NCI-H510A treated with DMSO at 0.1 percent for 48 hours (cell line): ENCODE measurements at regions not wholly inside any gene's neighbourhood (a gene's known extent, or its start where the extent isn't known, plus 50 kb on each side); places are given as distances from the start of the nearest gene placed in this dataset.

Experiments
- DNase-seq: peaks from one replicate; lab custom pipeline; 2025; lab: John Stamatoyannopoulos, UW

- no peak for DNase-seq
Measured at GRCh38 chr1:82578086-82578726, 777.5 kb downstream of the ADGRL2 start.

DNA sequence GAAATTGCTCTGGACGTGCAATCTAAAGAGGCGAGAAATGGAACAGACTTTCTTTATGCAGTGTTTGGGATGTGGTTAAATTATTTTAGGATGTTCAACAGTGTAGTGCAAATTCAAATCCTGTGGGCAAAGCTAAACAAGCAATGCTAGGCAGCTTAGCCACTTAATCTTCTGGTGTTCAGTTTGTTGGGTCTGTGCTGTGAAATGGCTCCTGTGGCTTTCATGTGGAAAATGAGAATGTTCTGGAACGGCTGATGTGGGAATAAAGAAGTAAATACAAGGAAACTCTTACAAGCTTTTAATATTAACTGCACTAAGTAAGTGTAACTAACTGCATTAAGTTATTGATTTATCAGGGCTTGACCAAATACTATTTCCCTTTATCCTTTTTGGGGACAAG, 766.6 kb downstream of the ADGRL2 start:
- DNase-seq: no peak

DNA sequence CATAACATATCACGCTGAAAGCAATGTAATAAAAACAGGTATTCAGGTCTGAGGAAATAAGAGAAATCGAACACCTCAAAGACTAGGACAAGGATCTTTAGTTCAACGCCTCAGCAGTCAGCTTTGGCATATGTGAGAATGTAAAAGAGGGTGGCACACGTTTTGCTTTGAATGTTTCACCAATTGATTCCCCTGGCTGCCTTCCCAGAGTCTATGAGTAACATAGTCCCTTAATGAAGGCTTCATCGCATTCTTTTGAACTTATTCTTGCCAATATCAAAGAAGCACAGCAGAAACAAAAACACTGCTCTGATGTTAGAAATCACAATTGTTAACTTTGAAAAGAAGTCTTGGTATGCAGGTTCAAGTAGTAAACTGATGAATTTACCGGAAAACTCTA, 764.8 kb downstream of the ADGRL2 start:
- DNase-seq: no peak

DNA sequence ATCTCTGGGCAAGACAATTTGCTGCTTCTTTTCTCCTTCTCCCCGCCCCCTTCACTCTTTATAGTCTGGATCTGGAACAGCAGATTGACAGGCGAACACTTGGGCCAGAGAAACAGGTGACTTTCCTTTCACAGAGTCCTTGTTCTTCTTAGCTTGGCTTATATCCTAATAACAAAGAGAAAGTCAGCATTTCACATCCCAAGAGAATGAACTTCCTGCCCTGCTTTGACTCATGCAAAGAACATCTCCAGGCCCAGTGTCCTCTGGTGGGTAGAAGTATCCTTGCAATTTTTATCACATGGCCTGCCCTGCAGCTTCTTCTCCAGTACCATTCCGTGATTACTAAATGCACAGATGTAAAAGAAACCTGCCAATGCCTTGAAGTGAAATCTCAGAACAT, 764.4 kb downstream of the ADGRL2 start:
- no peak for DNase-seq

GRCh38 chr1:82564333-82564732, 763.6 kb downstream of the ADGRL2 start:
- DNase-seq: no peak

DNA sequence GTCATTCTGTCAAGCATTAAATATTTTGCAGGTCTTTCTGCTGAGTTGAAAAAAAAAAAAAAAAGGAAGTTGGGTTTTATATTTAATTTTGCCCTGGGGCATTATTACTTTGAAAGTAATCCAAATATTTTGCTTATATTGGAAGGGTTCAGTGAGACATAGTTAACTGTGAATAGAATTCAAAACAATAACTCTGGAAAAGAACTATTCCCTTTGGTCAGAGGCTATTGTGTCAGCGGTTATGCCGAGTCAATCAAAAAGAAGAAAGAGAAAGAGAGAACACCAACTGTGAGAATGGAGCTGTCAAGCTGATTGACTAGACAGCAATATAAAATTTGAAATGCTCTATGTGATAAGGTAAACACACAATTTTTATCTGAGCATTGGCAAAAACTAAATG, 761.7 kb downstream of the ADGRL2 start:
- DNase-seq: no peak

DNA sequence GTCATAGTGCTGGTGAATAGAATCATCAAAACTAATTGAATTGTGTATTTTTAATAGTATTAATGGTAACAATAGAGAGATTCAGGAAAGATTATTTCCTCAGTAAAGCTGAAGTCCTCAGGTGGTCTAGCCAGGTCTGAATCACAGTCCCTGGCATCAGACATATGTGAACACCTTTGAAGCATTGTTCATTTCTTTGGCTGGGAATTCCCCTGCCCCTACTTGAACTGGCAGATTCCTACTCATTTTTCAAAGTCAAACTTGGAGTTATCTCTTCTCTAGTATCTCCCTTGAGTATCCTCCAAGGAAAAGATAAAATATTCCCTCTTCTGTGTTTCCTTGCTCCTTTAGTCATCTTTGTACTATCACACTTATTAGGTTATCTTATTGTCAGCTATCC, 759.8 kb downstream of the ADGRL2 start:
- no peak for DNase-seq

DNA sequence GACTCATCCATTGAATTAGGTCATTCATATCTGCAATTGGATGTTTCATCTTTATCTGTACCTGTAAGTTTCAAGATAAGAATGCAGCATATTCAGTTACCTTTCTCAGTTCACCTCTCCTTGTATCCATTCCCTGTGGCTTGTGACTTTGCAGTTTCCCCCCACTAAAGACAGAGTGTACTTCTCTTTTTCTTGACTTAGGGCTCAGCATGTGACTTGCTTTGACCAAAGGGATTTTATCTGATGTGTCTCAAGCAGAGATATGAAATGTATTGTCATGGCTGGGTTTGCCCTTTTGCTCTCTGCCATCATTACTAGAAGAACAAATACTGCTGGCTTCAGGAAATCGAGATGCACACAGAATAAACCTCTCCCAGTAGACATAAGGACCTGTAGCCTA, 754.8 kb downstream of the ADGRL2 start:
- DNase-seq: no peak

- no peak for DNase-seq
Measured at GRCh38 chr1:82549841-82550240, 749.1 kb downstream of the ADGRL2 start.

- no peak for DNase-seq
Measured at GRCh38 chr1:82542766-82543165, 742.0 kb downstream of the ADGRL2 start.

DNA sequence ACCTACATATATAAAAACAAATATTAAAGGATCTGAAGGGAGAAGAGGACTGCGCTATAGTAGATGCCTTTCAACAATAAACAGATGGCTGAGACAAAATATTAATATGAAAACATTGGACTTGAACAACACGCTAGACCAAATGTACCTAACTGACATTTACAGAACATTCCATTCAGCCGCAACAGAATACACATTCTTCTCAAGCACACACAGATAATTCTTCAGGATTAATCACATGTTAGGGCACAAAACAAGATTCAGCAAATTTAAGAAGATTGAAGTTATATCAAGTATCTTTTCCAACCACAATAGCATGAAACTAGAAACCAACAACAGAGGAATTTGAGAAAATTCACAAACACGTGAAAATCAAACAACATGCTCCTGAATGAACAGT, 741.4 kb downstream of the ADGRL2 start:
- no peak for DNase-seq

DNA sequence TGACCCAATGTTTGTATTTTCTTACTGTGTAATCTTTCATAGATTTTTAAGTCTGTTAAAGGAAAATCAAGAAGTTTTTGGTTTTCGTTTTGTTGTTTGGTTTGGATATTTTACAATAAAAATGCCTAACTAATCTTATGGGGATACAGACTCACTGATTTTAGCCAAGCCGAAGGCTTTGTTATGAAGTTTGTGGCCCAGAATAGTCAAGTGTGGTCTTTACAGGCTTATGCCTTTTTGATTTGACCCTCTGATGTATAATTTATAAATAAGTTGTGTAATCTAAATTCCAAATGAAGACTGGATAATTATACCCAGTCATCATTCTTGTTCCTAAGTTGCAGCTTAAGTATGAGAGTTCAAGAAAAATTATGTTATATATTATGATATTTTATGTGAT, 739.3 kb downstream of the ADGRL2 start:
- DNase-seq: no peak

DNA sequence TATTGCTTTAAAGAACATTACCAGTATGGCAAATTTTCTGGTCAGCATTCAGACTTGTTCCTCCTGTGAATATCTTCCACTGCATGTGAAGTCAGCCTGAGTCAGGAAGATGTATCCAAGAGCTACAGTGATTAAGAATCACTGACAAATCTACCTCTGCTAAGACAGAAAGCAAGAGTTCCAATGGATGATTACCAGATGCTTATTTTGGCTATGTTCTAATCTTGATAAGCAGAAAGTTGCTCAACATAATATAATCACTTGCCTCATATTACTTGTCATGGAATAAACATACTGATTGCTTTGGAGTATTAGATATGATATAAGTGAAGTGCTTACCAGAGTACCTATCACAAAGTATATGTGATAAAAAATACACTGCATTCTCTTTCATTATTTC, 738.1 kb downstream of the ADGRL2 start:
- DNase-seq: no peak

GRCh38 chr1:82534996-82535395, 734.3 kb downstream of the ADGRL2 start:
- no peak for DNase-seq

- no peak for DNase-seq
Measured at GRCh38 chr1:82525378-82525777, 724.6 kb downstream of the ADGRL2 start.

DNA sequence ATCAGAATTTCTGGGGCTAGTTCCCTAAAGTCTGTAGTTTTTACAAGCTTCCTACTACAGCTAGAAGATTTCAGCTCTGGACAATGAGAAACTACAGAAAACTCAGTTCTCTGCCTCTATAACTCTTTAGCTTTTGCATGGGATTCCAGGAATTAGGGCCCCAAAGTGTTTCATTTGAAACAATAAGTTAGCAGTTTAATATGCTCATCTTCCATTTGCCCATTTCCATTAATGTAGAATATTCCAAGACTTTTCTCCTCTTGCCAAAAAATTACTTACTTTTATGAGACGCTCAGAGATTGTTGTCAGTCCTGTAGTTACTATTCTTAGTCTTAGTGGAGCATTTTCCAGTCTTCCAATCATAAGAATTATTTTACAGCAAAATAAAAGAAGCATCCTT, 719.9 kb downstream of the ADGRL2 start:
- no peak for DNase-seq

DNA sequence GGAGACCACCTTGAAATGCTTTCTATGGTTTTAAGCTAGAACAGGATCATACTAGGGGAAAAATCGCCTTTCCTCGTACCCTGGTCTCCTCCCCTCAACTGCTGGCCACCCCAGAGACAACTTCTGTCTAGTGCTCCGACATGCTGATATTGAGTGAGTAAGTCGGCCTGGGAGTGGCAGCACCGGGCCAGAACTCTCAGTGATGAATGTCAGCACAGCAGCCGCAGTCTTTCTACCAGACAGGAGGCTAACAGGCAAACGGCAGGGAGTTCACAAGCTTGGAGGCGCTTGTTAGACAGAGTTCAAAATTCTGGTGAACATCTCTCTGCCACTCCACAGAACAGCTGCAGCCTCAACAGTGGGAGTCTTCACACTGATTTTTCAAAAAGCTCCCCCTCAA, 716.9 kb downstream of the ADGRL2 start:
- DNase-seq: no peak

DNA sequence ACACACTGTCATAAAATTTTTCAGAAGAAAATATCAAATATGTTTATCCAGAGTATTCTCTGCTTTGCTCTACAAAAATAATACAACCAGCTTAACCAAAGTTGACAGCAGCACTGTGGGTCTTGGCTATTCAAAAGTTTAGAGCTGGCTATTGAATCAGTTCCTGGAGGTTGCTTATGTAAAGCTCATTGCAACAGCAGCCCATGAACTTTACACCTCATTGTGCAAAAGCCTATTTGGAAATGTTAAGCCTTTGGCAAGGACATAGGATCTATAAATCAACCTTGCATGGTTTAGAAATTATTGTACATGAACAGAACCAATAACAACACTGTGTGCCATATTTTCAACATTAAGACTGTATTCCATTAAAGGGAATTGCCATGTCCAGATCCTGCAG, 714.9 kb downstream of the ADGRL2 start:
- DNase-seq: no peak

GRCh38 chr1:82511441-82511840, 710.7 kb downstream of the ADGRL2 start:
- DNase-seq: no peak

DNA sequence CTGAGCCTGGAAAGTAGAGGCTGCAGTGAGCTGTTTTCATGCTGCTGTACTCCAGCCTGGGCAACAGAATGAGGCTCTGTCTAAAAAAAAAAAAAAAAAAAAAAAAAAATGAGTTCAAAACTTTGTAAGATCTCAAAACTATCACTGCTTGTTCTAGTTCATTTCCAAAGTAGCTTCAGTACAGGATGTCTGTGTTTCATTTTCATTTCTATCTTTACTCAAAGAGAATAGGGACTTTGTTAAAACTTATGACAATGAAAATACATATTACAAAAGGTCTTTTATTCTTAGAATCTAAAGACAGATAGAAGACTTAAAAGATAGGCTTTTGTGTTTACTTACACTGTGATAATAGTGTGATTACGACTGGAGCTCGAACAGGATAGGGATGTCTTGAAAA, 709.7 kb downstream of the ADGRL2 start:
- DNase-seq: no peak

GRCh38 chr1:82507011-82507410, 706.3 kb downstream of the ADGRL2 start:
- DNase-seq: no peak

- no peak for DNase-seq
Measured at GRCh38 chr1:82503822-82504221, 703.1 kb downstream of the ADGRL2 start.

DNA sequence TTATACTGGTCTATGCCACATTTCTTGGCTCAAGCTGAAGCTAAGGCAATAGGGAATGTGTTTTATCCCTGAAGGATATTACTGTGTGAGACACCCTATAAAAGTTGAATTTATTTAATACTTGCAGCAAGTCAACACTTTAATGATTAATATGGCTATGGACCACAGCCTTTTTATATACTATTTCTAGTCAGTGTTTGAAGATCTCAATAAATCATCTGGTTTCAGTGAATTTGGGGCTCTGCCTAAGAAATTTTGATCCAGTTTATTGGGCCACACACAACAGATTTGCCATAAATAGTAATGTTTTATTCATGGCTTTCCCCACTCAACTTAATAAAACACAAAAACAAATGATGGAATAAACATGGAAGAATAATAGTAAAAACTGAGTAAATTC, 698.3 kb downstream of the ADGRL2 start:
- DNase-seq: no peak

- DNase-seq: no peak
Measured at GRCh38 chr1:82494117-82494516, 693.4 kb downstream of the ADGRL2 start.

GRCh38 chr1:82492159-82492558, 691.4 kb downstream of the ADGRL2 start:
- DNase-seq: peak; percentile 38
